HG03521 (cell line): ENCODE measurements at regions not wholly inside any gene's neighbourhood (a gene's known extent, or its start where the extent isn't known, plus 50 kb on each side); places are given as distances from the start of the nearest gene placed in this dataset.

ENCODE experiments used
- ATAC-seq: cut with Tn5 transposase; IDR thresholded peaks from one replicate; pipeline ENCODE4 v1.9.1; 2021; ENCODE audit warnings: mild to moderate bottlenecking, moderate library complexity; ENCODE audit not compliant: unreplicated experiment

- ATAC-seq, result no peak
Observed at GRCh38 chr1:166221316-166221715, 54.5 kb upstream of the FAM78B start.

- no peak for ATAC-seq
Observed at GRCh38 chr1:166233750-166234366, 67.1 kb upstream of the FAM78B start.

- no peak for ATAC-seq
Observed at GRCh38 chr1:166235728-166236127, 68.9 kb upstream of the FAM78B start.

GRCh38 chr1:166237675-166238074, 70.9 kb upstream of the FAM78B start:
- ATAC-seq, result no peak

GRCh38 chr1:166253076-166253779, 86.4 kb upstream of the FAM78B start:
- ATAC-seq, result no peak

- ATAC-seq, result no peak
Observed at GRCh38 chr1:166258017-166258416, 91.2 kb upstream of the FAM78B start.

GRCh38 chr1:166261511-166261910, 94.7 kb upstream of the FAM78B start:
- no peak for ATAC-seq

GRCh38 chr1:166270476-166271150, 103.8 kb upstream of the FAM78B start:
- ATAC-seq, result no peak

- ATAC-seq, result no peak
Observed at GRCh38 chr1:166271151-166271538, 104.3 kb upstream of the FAM78B start.

GRCh38 chr1:166272155-166272554, 105.4 kb upstream of the FAM78B start:
- ATAC-seq, result no peak

- ATAC-seq, result no peak
Observed at GRCh38 chr1:166272851-166273250, 106.0 kb upstream of the FAM78B start.

- ATAC-seq, result no peak
Observed at GRCh38 chr1:166273618-166274017, 106.8 kb upstream of the FAM78B start.

GRCh38 chr1:166282391-166283137, 115.8 kb upstream of the FAM78B start:
- no peak for ATAC-seq

GRCh38 chr1:166283190-166283589, 116.4 kb upstream of the FAM78B start:
- ATAC-seq, result no peak

GRCh38 chr1:166283600-166283999, 116.8 kb upstream of the FAM78B start:
- no peak for ATAC-seq

GRCh38 chr1:166289309-166290050, 122.7 kb upstream of the FAM78B start:
- ATAC-seq, result no peak

GRCh38 chr1:166295656-166296055, 128.9 kb upstream of the FAM78B start:
- no peak for ATAC-seq

- ATAC-seq, result no peak
Observed at GRCh38 chr1:166297993-166298392, 131.2 kb upstream of the FAM78B start.

GRCh38 chr1:166300767-166301166, 134.0 kb upstream of the FAM78B start:
- ATAC-seq, result no peak

- ATAC-seq, result no peak
Observed at GRCh38 chr1:166302989-166303758, 136.4 kb upstream of the FAM78B start.
